ENCODE measurements at regions not wholly inside any gene's neighbourhood (a gene's known extent, or its start where the extent isn't known, plus 50 kb on each side); places are given as distances from the start of the nearest gene placed in this dataset.
"Not testable (repeated sequence)": the region's sequence is repeated elsewhere in the genome, so short reads cannot be mapped to it uniquely, and the experiment has no call there.

DNA sequence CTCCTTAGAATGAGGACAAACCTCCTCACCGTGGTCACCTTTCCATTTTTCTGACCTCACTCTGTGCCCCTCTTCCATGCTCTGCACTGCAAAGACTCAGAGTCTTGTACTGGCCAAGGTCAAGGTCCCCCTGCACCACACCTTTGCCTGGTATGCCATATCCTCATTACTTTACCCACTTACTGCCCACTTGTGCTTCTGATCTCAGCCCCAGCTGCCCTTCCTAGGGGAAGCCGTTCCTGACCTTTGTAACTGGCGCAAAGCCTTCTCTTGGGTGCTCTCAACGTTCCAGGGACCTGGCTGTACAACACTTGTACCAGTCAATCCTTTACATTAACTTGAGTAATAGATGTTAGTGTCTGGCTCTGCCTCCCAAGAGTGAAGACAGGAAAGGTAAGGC, 256.0 kb downstream of the SV2B start:
- DNase-seq = no peak

DNA sequence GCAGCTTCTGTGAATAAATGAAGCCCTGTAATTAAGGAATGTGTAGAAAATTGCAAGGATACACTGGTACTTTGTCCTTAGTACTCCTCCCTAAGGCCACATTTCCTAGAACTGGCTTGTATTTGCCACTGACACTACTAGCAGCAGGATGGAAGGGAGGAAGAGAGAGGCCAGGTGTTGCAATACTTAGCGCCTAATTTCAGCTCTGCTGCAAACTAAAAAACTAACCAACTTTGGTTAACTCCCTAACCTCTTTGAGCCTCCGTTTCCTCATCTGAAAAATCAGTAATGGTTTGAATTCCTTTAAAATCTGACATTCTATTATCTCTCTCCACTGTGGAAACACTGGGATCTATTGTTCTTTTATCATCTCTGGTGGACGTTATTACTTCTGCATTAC, 257.0 kb downstream of the SV2B start:
- DNase-seq = no peak

DNA sequence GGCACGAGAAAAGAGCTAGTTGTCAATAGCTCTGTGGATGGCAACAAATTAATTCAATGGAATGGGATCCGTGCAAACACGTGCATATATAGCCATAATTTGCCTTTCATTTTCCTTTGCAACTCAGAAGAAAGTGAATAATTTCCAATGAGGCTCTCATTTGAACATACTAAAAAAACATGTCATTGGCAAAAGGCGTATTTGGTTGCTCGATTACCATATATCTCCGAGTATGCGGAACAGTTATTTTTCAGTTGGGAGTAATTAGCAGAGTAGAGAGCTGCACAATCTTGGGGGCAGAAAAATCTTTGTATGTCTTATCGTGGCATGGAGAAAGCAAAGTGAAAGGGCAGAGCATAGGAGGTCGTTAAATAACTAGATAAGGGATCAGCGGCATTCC, 257.4 kb downstream of the SV2B start:
- DNase-seq = no peak

DNA sequence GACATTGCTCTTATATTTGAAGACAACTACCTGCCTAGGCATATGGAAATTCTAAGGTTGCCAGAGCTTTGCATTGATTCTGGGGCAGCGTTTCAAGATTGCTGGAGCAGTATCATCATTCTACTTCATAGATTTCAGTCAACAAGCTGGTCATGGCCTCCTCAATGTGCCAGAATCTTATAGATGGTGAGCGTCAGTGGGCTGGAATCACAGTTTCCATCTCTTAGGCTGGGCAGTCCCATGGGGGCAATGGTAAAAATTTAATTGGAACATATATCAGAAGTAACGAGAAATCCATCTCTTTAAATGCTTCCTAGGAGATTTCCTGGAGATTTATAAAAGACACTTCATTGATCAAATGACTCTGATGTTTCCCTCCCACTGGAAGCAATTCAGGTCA, 258.3 kb downstream of the SV2B start:
- no peak for DNase-seq

DNA sequence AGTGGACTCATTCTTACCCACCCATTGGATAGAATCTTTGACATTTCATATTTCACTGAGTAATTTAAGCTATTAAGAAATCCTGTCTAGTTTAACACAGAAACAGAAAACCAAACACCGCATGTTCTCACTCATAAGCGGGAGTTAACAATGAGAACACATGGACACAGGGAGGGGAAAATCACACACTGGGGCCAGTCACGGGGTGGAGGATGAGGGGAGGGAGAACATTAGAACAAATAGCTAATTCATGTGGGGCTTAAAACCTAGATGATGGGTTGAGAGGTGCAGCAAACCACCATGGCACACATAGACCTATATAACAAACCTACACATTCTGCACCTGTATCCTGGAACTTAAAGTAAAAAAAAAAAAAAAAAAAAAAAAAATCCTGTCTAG, 261.6 kb downstream of the SV2B start:
- not testable (repeated sequence) for DNase-seq

DNA sequence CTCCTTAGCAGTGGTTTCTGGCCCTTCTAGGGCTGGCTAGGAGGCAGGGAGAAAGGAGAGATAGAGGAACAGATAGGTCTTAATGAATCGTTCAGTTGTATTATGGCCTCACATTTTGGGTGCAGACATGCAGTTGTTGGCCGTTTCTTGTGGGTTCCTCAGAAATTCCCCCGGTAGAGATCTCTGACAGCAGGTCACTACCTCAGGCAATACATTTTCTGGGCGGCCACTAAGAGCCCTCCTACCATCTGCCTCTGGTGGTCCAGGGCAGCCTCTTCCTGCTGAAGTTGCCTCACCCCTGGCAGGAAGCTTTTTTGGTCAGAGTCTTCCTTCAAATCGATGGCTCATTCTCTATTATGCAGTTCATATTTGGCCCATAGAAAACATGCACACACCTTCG, 266.1 kb downstream of the SV2B start:
- no peak for DNase-seq

DNA sequence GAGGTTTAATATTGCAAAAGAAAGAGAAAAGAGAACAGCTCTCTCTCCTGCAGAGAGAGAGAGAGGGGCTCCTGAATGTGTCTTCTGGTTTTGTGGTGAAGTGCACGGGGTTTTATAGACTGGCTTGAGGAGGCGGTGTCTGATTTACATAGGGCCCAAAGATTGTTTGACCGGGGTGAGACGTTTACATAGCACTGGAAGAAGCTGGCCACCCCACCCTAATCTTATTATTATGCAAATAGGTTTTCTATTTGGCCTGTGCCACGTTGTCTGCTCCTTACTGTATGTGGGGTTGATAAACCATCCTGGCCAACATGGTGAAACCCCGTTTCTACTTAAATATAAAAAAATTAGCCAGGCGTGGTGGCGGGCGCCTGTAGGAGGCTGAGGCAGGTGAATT, 268.6 kb downstream of the SV2B start:
- no peak for DNase-seq

DNA sequence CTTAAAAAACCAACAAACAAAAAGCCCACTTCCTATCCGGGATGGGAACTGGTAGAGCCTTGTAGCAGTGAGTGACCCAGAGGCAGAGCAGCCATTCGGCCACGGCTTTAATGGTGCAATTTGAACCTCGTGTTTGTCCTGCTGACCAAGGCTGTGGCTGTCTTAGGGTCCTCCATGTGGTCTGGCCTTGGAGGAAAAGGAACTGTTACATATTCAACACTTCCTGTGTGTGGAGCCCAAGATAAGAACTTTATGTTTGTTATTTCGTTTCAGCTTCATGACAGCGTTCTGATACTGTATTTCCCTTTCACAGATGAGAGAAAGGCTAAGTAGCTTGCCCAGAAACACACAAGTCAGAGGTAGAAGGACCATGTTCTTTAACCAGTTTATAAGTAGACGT, 269.8 kb downstream of the SV2B start:
- DNase-seq = no peak

DNA sequence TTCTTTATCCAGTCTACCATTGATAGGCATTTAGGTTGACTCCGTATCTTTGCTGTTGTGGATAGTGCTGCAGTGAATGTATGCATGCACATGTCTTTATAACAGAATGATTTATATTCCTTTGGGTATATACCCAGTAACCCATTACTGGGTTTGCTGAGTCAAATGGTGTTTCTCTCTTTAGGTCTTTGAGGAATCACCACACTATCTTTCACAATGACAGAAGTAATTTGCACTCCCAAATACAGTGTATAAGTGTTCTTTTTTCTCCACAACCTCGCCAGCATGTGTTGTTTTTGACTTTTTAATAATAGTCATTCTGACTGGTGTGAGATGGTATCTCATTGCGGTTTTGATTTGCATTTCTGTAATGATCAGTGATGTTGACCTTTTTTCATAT, 271.3 kb downstream of the SV2B start:
- not testable (repeated sequence) for DNase-seq

DNA sequence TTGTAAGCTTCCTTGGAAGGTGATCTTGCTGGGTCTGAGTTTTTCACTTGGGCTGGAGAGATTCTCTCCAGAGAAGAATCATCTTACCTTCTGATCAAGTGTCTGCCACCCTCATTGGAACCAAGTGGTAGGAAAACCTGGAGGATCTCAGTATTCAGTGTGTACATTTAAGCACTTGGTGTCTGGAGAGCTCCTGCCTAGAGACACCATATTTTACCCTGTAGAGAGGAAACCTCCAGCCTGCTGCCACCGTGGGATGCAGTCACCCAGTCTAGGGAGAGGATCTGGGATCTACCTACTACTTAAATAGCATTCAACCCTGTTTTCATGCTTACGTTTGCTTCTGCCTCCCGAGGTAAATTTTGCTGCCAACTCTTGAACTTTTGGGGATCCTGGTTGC, 274.3 kb downstream of the SV2B start:
- DNase-seq = no peak

DNA sequence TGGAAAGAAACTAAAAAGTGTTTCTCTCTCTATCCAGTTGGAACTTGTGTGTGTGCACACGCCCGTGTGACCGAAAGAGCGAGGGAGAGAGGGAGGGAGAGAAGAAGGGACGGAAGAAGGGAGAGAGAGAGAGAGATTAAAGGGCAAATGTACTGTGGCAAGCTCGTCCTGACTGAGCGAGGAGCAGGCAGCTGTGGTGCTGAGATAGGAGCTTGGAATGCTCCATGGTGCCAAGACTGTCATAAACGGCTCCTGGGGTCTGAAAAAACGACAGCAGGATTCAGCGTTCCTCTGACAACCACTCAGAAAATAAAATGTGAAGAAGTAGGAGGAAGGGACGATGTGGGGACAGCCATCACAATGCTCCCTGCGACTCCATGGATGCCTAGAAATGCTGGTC, 276.0 kb downstream of the SV2B start:
- no peak for DNase-seq

DNA sequence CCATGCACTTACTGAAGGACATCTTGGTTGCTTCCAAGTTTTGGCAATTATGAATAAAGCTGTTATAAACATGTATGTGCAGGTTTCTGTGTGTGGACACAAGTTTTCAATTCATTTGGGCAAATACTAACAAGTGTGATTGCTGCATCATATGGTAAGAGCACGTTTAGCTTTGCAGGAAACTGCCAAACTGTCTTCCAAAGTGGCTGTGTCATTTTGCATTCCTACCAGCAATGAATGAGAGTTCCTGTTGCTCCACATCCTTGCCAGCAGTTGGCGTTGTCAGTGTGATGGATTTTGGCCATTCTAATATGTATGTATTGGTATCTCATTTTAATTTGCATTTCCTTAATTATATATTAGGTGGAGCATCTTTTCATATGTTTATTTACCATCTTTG, 280.1 kb downstream of the SV2B start:
- no peak for DNase-seq

DNA sequence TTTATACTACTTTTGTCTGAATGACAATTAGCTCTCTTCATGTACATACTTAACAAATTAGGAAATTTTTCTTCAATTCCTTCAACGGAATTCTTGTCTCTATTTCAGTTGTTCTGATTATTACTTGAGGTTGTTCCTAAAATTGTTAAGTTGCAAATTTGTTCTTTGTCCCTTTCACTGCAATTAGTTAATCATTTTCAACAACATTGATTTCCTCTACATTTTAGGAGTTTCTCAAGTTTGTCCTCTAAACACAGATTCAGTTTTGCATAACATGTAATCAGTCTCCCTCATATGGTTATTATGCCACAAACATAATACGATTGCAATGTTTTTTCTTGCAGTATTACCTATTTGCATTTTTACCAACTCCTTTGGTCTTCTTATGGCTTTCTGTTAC, 283.5 kb downstream of the SV2B start:
- no peak for DNase-seq

DNA sequence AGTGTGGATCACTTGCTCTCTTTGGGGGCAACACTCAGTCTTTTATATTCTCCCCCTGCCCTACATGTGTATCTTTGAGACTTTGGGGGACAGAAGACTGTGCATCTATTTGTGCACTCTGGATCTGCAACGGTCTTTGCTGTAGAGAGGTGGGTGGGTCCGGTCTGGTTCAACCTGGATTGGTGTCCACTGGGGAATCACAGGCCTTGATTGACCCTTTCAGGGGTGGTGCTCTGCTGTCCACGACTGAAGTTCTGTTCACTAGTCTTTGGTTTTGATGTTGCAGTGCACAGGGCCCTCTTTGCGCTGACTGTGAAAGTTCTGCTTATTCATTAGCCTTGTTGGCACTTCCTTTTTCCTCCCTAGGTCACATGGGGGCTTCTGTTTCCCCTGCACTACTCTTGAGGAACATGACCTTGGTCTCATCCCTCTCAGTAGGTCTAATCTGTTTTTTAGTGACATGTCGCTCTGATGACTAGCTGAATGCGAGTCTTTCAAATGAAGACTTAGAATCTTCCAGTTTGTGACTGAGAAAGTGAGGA, 284.2 kb downstream of the SV2B start:
- DNase-seq = no peak

DNA sequence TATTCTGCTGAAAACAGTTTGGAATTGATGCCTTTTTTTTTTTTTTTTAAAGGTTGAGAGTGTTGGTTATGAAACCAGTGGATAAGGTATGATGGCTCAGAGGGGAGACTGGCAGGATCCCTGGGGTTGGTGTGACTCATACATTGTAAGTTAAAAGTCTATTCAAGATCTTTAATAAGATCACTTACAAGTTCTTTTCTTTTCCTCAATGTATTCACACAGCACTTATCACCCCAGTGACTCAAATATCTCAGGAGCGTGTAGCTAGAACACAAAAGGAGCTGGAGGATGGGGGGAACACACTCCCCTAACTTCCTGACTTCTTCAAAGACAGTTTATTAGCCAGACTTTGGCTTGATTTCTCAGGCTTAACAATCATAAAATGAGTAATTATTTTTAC, 285.3 kb downstream of the SV2B start:
- DNase-seq = no peak

DNA sequence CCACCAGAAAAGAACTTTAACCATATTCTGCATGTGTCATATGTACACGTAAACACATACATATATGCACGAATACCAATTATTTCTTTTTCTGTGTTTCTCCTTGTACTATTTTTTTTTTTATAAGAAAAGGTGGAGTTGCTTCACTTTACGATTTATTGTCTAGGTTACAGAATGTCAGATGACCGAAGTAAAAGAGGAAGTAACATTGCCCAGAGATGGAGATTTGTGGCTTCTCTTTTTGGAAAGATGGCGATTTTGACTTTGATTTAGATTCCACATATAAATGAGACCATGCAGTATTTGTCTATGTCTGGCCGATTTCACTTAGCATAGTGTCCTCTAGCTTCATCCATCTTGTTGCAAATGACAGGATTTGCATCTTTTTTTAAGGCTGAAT, 293.1 kb downstream of the SV2B start:
- DNase-seq = no peak

DNA sequence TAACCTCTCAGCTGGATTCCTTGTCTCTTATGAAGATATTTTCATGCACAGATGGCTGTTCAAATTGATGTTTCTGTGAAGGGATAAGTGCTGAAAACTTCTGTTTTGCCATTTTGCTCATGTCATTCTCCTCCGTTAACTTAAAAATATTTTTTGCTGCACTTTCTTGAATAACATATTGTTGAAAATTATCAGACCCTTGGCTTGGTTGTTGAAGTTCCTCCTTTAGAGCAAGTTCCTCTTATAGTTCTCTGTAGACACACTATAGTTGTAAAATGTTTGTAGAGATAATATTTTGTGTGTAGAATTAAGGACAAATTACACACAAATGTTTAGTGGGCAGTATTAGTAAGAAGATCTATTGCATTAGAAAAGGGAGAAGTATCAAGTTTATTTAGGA, 300.4 kb downstream of the SV2B start:
- DNase-seq = no peak

DNA sequence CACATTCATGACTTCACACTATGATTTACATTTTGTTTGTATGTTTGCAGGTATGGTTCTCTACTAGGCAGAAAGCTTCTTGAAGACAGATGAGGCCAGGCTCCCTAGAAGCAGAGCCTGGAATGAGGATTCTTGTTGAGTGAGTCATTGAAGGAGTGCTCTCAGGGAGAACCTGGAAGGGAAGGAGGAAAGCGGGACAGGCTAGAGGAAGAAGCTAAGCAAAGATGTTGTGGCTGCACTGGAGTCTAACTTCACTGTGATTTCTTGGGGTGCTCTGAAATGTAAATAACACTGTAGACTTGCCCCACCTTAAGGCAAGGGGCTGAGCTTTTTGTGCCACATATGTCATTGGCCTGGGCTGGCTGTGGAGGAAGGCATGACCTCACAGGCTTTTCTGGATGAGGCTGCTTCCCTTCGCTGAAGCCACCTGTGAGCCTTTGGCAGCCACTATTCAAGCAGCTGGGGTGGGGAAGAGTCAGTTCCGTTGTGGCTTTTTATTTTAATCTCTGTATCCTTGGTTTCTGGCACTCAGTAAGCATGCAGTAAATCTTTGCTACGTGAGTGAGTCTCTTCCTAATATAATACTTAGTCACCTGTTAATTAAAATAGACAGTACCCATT, 307.3 kb downstream of the SV2B start:
- peak; percentile 55 for DNase-seq

DNA sequence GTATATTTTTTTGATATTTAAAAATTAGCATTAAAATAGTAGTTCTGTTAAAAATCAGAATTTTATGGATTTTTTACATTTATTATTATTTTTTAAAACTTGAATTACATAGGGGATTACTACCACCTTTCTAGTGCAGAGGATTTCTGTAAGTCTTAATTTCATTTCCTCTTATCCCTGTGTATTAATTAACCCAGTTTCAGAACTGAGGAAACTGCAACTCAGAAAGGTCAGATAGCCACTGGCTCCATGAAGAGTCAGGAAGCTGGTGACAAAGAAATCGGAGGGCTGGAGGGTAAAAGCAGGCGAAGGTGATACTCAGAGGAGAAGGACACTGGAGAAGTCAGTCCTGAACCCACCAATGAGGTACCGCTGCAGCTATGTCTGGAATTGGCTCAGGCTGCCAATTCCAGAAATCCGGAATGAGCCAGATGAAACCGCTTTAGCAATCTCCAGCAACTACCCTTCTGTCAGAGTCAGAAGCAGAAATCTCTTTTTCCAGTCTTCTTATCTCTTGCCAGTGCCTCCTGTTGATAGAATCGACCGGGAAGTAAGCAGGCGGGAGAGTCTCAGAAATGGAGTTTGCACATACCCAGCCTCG, 308.5 kb downstream of the SV2B start:
- peak; percentile 34 for DNase-seq

DNA sequence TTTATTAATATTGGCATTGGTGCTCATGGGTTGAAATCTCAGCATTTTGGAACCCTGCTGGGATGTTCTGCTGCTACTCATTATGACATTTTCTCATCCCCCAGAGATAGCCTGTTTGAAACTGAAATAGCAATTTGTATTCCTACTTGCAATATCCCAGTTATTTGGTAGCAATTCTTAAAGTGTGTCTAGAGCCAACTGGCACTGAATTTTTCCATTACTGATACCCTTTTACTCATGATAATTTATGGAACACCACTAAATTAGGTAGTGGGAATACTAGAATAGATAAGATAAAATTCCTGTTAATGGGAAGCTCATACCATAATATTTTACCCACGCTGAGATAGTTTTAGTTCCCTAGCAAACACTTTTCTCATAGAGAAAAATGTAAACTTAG, 309.3 kb downstream of the SV2B start:
- DNase-seq = no peak

DNA sequence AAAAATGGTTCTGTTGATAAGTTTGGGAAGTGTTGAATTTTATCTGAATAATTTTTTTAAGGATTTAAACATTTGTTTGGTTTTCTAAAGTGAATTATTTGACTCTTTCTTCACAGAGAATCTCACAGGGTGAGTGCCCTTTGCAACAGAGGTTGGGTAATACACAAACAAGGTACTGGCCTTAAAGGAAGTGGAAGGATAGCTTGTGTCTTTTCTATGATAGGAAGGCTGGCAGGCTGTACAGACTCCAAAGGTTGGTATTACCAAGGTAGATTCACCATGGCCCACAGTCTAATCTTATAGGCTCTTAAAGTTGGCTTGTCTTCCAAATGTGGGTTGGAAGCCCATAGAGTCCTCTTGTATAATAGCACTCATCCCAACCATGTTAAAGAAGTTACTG, 311.5 kb downstream of the SV2B start:
- DNase-seq = no peak

DNA sequence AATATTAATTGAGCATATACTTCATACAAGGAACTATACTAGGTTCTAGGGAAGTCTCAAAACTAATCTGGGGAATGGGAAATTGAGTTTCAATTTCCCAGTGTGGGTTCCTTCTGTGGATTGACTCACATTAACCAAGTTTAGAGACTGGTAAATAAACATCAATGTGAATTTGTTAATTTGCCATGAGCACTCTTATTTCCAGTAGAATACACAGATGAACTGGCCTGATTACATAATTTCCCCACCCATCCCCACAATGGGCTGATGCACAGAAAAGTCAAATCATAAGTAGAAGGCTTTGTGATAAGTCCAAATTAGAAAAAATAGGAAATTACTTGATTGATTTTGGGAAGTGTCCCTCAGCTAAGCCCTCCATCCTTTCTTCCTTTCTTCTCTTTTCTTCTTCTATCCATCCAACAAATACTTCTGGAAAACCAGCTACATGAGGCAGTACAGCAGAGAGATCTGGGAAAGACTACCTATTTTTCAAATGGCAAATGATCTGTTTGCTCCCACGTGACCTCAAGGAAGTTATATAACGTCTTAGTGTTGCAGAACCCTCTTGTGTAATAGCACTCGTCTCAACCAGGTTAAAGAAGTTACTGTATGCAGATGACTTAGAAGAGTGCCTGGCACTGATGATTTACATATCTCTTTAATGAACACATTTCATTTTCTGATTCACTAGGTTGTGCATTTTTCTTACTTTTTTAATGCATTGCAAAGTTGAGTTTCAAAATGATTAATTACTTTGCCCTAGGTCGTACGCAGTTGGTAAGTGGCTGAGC, 312.3 kb downstream of the SV2B start:
- no peak for DNase-seq

DNA sequence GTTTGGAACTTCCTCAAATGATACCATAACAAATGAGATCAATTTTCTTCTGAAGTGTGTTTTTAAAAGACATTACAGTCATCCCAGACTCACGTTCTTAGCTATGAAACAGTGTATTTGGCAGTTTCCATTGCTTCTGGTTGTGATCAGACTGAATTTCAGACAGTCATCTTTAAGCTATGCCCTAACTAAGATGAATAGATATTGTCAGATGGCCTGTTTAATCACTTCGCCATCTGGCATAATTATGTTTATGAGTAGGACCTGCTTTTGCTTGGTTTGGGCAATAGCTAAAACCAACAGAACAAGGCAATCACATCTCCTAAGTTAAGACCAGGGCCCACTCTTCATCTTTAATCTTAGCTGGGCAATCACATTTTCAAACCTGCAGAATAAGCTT, 313.1 kb downstream of the SV2B start:
- DNase-seq = no peak

DNA sequence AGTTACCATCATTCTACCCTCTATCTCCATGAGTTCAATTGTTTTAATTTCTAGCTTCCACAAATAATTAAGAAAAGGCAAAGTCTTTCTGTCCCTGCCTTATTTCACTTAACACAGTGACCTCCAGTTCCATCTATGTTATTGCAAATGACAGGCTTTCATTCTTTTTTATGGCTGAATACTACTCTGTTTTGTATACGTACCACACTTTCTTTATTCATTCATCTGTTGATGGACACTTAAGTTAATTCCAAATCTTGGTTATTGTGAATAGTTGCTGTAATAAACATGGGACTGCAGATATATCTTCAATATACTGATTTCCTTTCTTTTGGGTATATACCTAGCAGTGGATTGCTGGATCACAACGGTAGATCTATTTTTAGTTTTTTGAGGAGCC, 314.1 kb downstream of the SV2B start:
- no peak for DNase-seq

All from left hindlimb (tissue), 1 donor.